ENCODE measurements at regions not wholly inside any gene's neighbourhood (a gene's known extent, or its start where the extent isn't known, plus 50 kb on each side); places are given as distances from the start of the nearest gene placed in this dataset.

DNA sequence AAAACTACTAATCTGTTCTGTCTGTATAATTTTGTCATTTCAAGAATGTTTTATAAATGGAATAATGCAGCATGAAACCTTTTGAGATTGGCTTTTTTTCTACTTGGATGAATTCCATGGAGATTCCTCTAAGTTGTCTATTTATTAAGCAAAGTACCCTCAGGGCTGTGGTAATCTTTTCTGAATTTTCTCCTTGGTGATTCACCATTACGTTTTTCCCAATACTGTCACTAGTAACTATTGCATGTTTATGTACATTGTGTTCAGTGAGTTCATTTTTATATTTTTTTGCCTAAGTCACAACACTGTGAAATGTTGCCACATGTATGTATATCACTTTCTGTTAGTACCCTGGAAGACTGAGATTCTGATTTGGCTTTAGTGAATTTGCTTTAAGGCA is 177.0 kb upstream of the GRIN3A start:
- TF ChIP-seq POLR2AphosphoS5 (IDR thresholded peaks at IDR 0.05; ENCODE audit: low read depth, low read length), result no peak
- no peak for TF ChIP-seq CTCF (IDR thresholded peaks at IDR 0.05; ENCODE audit: control extremely low read depth in 1 of 3, insufficient read depth in 1 of 3, low read depth in 1 of 3, low read length in 3 of 3)
- TF ChIP-seq KDM5A (IDR thresholded peaks at IDR 0.05; ENCODE audit: low read length), result no peak
- TF ChIP-seq TAF1 (IDR thresholded peaks at IDR 0.05; ENCODE audit: low read depth, low read length), result no peak
- TF ChIP-seq GABPA (IDR thresholded peaks at IDR 0.05; ENCODE audit: borderline replicate concordance, insufficient read depth, low read length), result no peak
- TF ChIP-seq MAFK (IDR thresholded peaks at IDR 0.05; ENCODE audit: low read depth, low read length), result no peak
- TF ChIP-seq USF2 (IDR thresholded peaks at IDR 0.05; ENCODE audit: low read length), result no peak
- no peak for TF ChIP-seq POLR2A (IDR thresholded peaks at IDR 0.05; ENCODE audit: control extremely low read depth in 1 of 2, low read depth in 2 of 2, low read length in 2 of 2)
- no peak for TF ChIP-seq ATF3 (IDR thresholded peaks at IDR 0.05; ENCODE audit: insufficient read depth, low read depth, low read length)
- no peak for TF ChIP-seq CHD1 (IDR thresholded peaks at IDR 0.05; ENCODE audit: low read depth, low read length)
- TF ChIP-seq SP1 (IDR thresholded peaks at IDR 0.05; ENCODE audit: low read depth, low read length), result no peak
- no peak for TF ChIP-seq TCF12 (IDR thresholded peaks at IDR 0.05; ENCODE audit: low read depth, low read length)

Measured in H1 (cell line).